ENCODE measurements at regions not wholly inside any gene's neighbourhood (a gene's known extent, or its start where the extent isn't known, plus 50 kb on each side); places are given as distances from the start of the nearest gene placed in this dataset.

- Histone ChIP-seq H3K4me1 (no peaks in the 10 kb centered on the region), H3K27ac (no peak overlapping the region), H3K9me3 (no peaks in the 10 kb centered on the region), H3K4me3 (no peak overlapping the region), H3K27me3 (no peaks in the 10 kb centered on the region), H3K36me3 (no peaks in the 10 kb centered on the region)
- DNase-seq (ENCODE audit: extremely low spot score in 2 of 2), result no peak
- TF ChIP-seq CTCF (IDR thresholded peaks at IDR 0.05) (no peak), POLR2A (IDR thresholded peaks at IDR 0.05) (no peak), POLR2AphosphoS5 (IDR thresholded peaks at IDR 0.05; ENCODE audit: insufficient read depth in 1 of 2, low read depth in 1 of 2) (no peak)
- intact Hi-C loops (cut with DNase I), result no loop called here
Observed at GRCh38 chr16:86653285-86654006, 75.1 kb downstream of the FOXL1 start.

- H3K27ac ChIP-seq, result no peak overlapping the region
- no peaks in the 10 kb centered on the region for H3K36me3 ChIP-seq
- H3K4me1 ChIP-seq, result no peaks in the 10 kb centered on the region
- H3K27me3 ChIP-seq, result no peaks in the 10 kb centered on the region
- no peak for DNase-seq (ENCODE audit: extremely low spot score in 2 of 2)
- intact Hi-C loops (cut with DNase I), result no loop called here
- H3K4me3 ChIP-seq, result no peak overlapping the region
- H3K9me3 ChIP-seq, result no peaks in the 10 kb centered on the region
- TF ChIP-seq POLR2AphosphoS5 (IDR thresholded peaks at IDR 0.05; ENCODE audit: insufficient read depth in 1 of 2, low read depth in 1 of 2) (no peak), POLR2A (IDR thresholded peaks at IDR 0.05) (no peak), CTCF (IDR thresholded peaks at IDR 0.05) (no peak)
Observed at GRCh38 chr16:86657972-86658371, 79.6 kb downstream of the FOXL1 start.

GRCh38 chr16:86660623-86661022 is 82.3 kb downstream of the FOXL1 start:
- Histone ChIP-seq H3K27me3 (no peaks in the 10 kb centered on the region), H3K36me3 (no peaks in the 10 kb centered on the region), H3K9me3 (no peaks in the 10 kb centered on the region), H3K27ac (no peak overlapping the region), H3K4me3 (no peak overlapping the region), H3K4me1 (no peaks in the 10 kb centered on the region)
- intact Hi-C loops (cut with DNase I), result no loop called here
- no peak for TF ChIP-seq POLR2A (IDR thresholded peaks at IDR 0.05)
- TF ChIP-seq CTCF (IDR thresholded peaks at IDR 0.05), result no peak
- no peak for TF ChIP-seq POLR2AphosphoS5 (IDR thresholded peaks at IDR 0.05; ENCODE audit: insufficient read depth in 1 of 2, low read depth in 1 of 2)
- DNase-seq (ENCODE audit: extremely low spot score in 2 of 2), result no peak

- Histone ChIP-seq H3K36me3 (no peaks in the 10 kb centered on the region), H3K4me1 (no peaks in the 10 kb centered on the region), H3K27me3 (no peaks in the 10 kb centered on the region), H3K9me3 (no peaks in the 10 kb centered on the region), H3K27ac (no peak overlapping the region), H3K4me3 (no peak overlapping the region)
- intact Hi-C loops (cut with DNase I), result no loop called here
- TF ChIP-seq POLR2A (IDR thresholded peaks at IDR 0.05) (no peak), POLR2AphosphoS5 (IDR thresholded peaks at IDR 0.05; ENCODE audit: insufficient read depth in 1 of 2, low read depth in 1 of 2) (no peak), CTCF (IDR thresholded peaks at IDR 0.05) (no peak)
- no peak for DNase-seq (ENCODE audit: extremely low spot score in 2 of 2)
Observed at GRCh38 chr16:86661706-86662105, 83.4 kb downstream of the FOXL1 start.

- intact Hi-C loops (cut with DNase I), result no loop called here
- Histone ChIP-seq H3K27ac (no peak overlapping the region), H3K9me3 (no peaks in the 10 kb centered on the region), H3K4me3 (no peak overlapping the region), H3K27me3 (no peaks in the 10 kb centered on the region), H3K36me3 (no peaks in the 10 kb centered on the region), H3K4me1 (no peaks in the 10 kb centered on the region)
- no peak for DNase-seq (ENCODE audit: extremely low spot score in 2 of 2)
- TF ChIP-seq POLR2AphosphoS5 (IDR thresholded peaks at IDR 0.05; ENCODE audit: insufficient read depth in 1 of 2, low read depth in 1 of 2), result no peak
- no peak for TF ChIP-seq POLR2A (IDR thresholded peaks at IDR 0.05)
- TF ChIP-seq CTCF (IDR thresholded peaks at IDR 0.05), result no peak
Observed at GRCh38 chr16:86662195-86662594, 83.8 kb downstream of the FOXL1 start.

Data from vagina (tissue), 2 donors.